OCI-LY1 (cell line): ENCODE measurements at regions not wholly inside any gene's neighbourhood (a gene's known extent, or its start where the extent isn't known, plus 50 kb on each side); places are given as distances from the start of the nearest gene placed in this dataset.

Experiments used
- H2AFZ ChIP-seq: fragments of 200-600 bp; sonication (generic), shearing (Covaris generic); 2 replicates; pipeline ENCODE4 v1.6.0; 2014; ENCODE audit warnings: antibody characterized with exemption, mild to moderate bottlenecking, low read length
- H3F3A ChIP-seq: fragments of 200-600 bp; sonication (generic), shearing (Covaris generic); 2 replicates; pipeline ENCODE4 v1.6.0; 2014; ENCODE audit warnings: mild to moderate bottlenecking, antibody characterized with exemption, low read length, moderate library complexity; ENCODE audit not compliant: insufficient read depth
- H3K27ac ChIP-seq: fragments of 200-600 bp; sonication (generic); 2 replicates; pipeline ENCODE4 v1.5.1; 2014; ENCODE audit warnings: low read length, mixed run types, mild to moderate bottlenecking, low read depth; ENCODE audit not compliant: poor library complexity, severe bottlenecking
- H3K27me3 ChIP-seq: fragments of 200-600 bp; sonication (generic); 2 replicates; pipeline ENCODE4 v1.6.0; 2014; ENCODE audit warnings: antibody characterized with exemption, mild to moderate bottlenecking, low read length, moderate library complexity; ENCODE audit not compliant: insufficient read depth
- H3K36me3 ChIP-seq: fragments of 200-600 bp; sonication (generic); 2 replicates; pipeline ENCODE4 v1.6.1; 2014; ENCODE audit warnings: mild to moderate bottlenecking, antibody characterized with exemption, low read length, moderate library complexity, mixed read lengths; ENCODE audit not compliant: insufficient read depth
- H3K4me1 ChIP-seq: fragments of 200-600 bp; sonication (generic); 2 replicates; pipeline ENCODE4 v1.5.1; 2014; ENCODE audit warnings: mild to moderate bottlenecking, low read length, moderate library complexity; ENCODE audit not compliant: insufficient read depth, severe bottlenecking
- H3K4me2 ChIP-seq: fragments of 200-600 bp; sonication (generic), shearing (Covaris generic); 2 replicates; pipeline ENCODE4 v1.6.1; 2014; ENCODE audit warnings: low read length
- H3K4me3 ChIP-seq: fragments of 200-600 bp; sonication (generic); 2 replicates; pipeline ENCODE4 v1.5.1; 2014; ENCODE audit warnings: low read length, low read depth, mild to moderate bottlenecking, mixed read lengths; ENCODE audit not compliant: poor library complexity, severe bottlenecking
- H3K79me2 ChIP-seq: fragments of 200-600 bp; shearing (Covaris generic); 2 replicates; pipeline ENCODE4 v1.6.1; 2016; ENCODE audit warnings: mixed run types, low read length, mixed read lengths; ENCODE audit not compliant: insufficient read depth
- H3K9ac ChIP-seq: fragments of 200-600 bp; sonication (generic), shearing (Covaris generic); 2 replicates; pipeline ENCODE4 v1.6.1; 2014; ENCODE audit warnings: mild to moderate bottlenecking, low read length, mixed read lengths
- H3K9me2 ChIP-seq: fragments of 200-600 bp; sonication (generic), shearing (Covaris generic); 2 replicates; pipeline ENCODE4 v1.6.1; 2014; ENCODE audit warnings: low read depth, mild to moderate bottlenecking, low read length, mixed read lengths
- H3K9me3 ChIP-seq: fragments of 200-600 bp; shearing (Covaris generic); 2 replicates; pipeline ENCODE4 v1.6.1; 2014; ENCODE audit warnings: low read length, mixed read lengths
- H4K20me1 ChIP-seq: fragments of 200-600 bp; sonication (generic), shearing (Covaris generic); 2 replicates; pipeline ENCODE4 v1.6.0; 2016; ENCODE audit warnings: mild to moderate bottlenecking, low read length; ENCODE audit not compliant: insufficient read depth
- EZH2 ChIP-seq: fragments of 200-600 bp; sonication (generic), shearing (Covaris generic); IDR thresholded peaks from 2 replicates; pipeline ENCODE4 v1.8.0; 2017; ENCODE audit warnings: borderline replicate concordance, mixed run types, mild to moderate bottlenecking, antibody characterized with exemption, low read length, moderate library complexity, mixed read lengths
- TF ChIP-seq, protein P1 (sequence below): fragments of 200-600 bp; sonication (generic), shearing (Covaris generic); IDR thresholded peaks from 2 replicates; pipeline ENCODE4 v1.5.1; 2017; ENCODE audit warnings: mild to moderate bottlenecking, antibody characterized with exemption, low read length, moderate library complexity, mixed read lengths

DNA sequence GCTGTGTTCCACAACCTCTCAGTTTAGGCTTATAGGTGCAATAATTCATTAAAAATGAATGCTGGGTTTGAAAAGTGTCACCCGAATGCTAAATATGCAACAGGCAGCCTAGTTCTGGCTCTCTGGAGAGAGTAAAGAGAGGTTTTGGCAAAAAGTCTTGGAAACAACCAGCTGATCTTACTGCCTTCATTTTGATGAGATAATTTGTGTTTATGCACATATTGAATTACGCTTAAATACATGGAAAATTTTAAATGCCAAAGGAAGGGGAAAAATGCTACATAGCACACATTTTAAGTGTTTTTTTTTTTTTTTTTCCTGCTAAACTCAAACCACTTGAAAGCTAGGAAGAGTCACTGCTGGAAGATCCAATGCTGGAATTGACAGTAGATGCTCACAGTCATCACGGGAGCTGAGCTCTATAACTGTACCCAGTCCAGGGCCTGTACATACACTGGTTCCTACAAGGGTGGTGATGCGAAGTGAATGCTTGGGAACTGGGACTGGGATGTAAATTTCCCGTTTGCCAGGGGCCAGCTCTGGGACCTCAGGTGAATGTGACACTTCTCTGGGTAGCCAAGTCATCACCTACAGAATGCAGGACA lies 151.5 kb downstream of the PFKFB3 start:
- Histone ChIP-seq H4K20me1 (no peaks in the 10 kb centered on the region), H3K36me3 (no peaks in the 10 kb centered on the region), H3F3A (peaks cover 2% of the 10 kb centered on the region; the same call in 1 of the 2 replicates), H3K4me2 (no peak overlapping the region), H3K9ac (no peak overlapping the region), H3K79me2 (no peaks in the 10 kb centered on the region), H2AFZ (0 out of 2 replicates have a peak overlapping the region, but pooled peaks have one; percentile 33), H3K4me3 (no peak overlapping the region), H3K27ac (peak overlapping the region; percentile 23), H3K4me1 (peaks cover 18% of the 10 kb centered on the region), H3K27me3 (no peaks in the 10 kb centered on the region), H3K9me3 (peaks cover 17% of the 10 kb centered on the region), H3K9me2 (no peaks in the 10 kb centered on the region)
- no peak for TF ChIP-seq EZH2
- TF ChIP-seq, protein P1, sequence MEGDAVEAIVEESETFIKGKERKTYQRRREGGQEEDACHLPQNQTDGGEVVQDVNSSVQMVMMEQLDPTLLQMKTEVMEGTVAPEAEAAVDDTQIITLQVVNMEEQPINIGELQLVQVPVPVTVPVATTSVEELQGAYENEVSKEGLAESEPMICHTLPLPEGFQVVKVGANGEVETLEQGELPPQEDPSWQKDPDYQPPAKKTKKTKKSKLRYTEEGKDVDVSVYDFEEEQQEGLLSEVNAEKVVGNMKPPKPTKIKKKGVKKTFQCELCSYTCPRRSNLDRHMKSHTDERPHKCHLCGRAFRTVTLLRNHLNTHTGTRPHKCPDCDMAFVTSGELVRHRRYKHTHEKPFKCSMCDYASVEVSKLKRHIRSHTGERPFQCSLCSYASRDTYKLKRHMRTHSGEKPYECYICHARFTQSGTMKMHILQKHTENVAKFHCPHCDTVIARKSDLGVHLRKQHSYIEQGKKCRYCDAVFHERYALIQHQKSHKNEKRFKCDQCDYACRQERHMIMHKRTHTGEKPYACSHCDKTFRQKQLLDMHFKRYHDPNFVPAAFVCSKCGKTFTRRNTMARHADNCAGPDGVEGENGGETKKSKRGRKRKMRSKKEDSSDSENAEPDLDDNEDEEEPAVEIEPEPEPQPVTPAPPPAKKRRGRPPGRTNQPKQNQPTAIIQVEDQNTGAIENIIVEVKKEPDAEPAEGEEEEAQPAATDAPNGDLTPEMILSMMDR, result no peak

GRCh38 chr10:6356280-6356793 lies 153.6 kb downstream of the PFKFB3 start:
- H3K4me1 ChIP-seq, result no peaks in the 10 kb centered on the region
- 0 out of 2 replicates have a peak, but pooled peaks cover 2% of the 10 kb centered on the region for H3F3A ChIP-seq
- TF ChIP-seq, protein P1, result no peak
- no peak for TF ChIP-seq EZH2
- no peak overlapping the region for H2AFZ ChIP-seq
- peaks cover 22% of the 10 kb centered on the region for H3K9me3 ChIP-seq
- H3K4me3 ChIP-seq, result no peak overlapping the region
- no peaks in the 10 kb centered on the region for H3K27me3 ChIP-seq
- no peak overlapping the region for H3K27ac ChIP-seq
- H3K36me3 ChIP-seq, result peaks cover 3% of the 10 kb centered on the region; the same call in 1 of the 2 replicates
- no peaks in the 10 kb centered on the region for H3K9me2 ChIP-seq
- H3K79me2 ChIP-seq, result no peaks in the 10 kb centered on the region
- H3K4me2 ChIP-seq, result no peak overlapping the region
- no peak overlapping the region for H3K9ac ChIP-seq
- no peaks in the 10 kb centered on the region for H4K20me1 ChIP-seq

GRCh38 chr10:6361869-6362268 lies 159.1 kb downstream of the PFKFB3 start:
- H3K9ac ChIP-seq, result no peak overlapping the region
- H3K4me1 ChIP-seq, result no peaks in the 10 kb centered on the region
- peaks cover 13% of the 10 kb centered on the region for H3K9me3 ChIP-seq
- no peaks in the 10 kb centered on the region for H3K9me2 ChIP-seq
- no peak overlapping the region for H3K27ac ChIP-seq
- no peaks in the 10 kb centered on the region for H3K79me2 ChIP-seq
- H3K36me3 ChIP-seq, result peaks cover 4% of the 10 kb centered on the region; the same call in 1 of the 2 replicates
- 0 out of 2 replicates have a peak, but pooled peaks cover 2% of the 10 kb centered on the region for H3F3A ChIP-seq
- no peak overlapping the region for H3K4me2 ChIP-seq
- no peak overlapping the region for H2AFZ ChIP-seq
- H3K27me3 ChIP-seq, result no peaks in the 10 kb centered on the region
- TF ChIP-seq, protein P1, result no peak
- no peak for TF ChIP-seq EZH2
- H4K20me1 ChIP-seq, result no peaks in the 10 kb centered on the region
- no peak overlapping the region for H3K4me3 ChIP-seq
